AG04449 (cell line): ENCODE measurements at regions not wholly inside any gene's neighbourhood (a gene's known extent, or its start where the extent isn't known, plus 50 kb on each side); places are given as distances from the start of the nearest gene placed in this dataset.

Experiments
- CTCF ChIA-PET: fragments of 350-600 bp; formaldehyde crosslinking; extraction: SDS; loops from one replicate; lab custom pipeline; 2021; ENCODE audit warnings: antibody characterized with exemption; lab: Yijun Ruan, JAX
- POLR2A ChIA-PET: fragments of 400-600, 350-600 bp; formaldehyde crosslinking; extraction: SDS; loops from one replicate; lab custom pipeline; 2020; ENCODE audit warnings: antibody characterized with exemption, inconsistent platforms; lab: Yijun Ruan, JAX
- DNase-seq: peaks from one replicate; pipeline ENCODE4 v3.0.0-alpha.2; 2010; ENCODE audit warnings: low read depth, low spot score
- H3K4me3 ChIP-seq: 2 replicates; pipeline ENCODE4 v1.5.1; 2011; ENCODE audit warnings: low read depth, mild to moderate bottlenecking, control low read depth, low read length
- TF ChIP-seq, protein P1 (sequence below): IDR thresholded peaks from one replicate; pipeline ENCODE4 v1.5.1; 2011; ENCODE audit warnings: mild to moderate bottlenecking, moderate library complexity, low read length, control low read depth, inconsistent platforms; ENCODE audit not compliant: insufficient read depth; ENCODE audit errors: missing control alignments

DNA sequence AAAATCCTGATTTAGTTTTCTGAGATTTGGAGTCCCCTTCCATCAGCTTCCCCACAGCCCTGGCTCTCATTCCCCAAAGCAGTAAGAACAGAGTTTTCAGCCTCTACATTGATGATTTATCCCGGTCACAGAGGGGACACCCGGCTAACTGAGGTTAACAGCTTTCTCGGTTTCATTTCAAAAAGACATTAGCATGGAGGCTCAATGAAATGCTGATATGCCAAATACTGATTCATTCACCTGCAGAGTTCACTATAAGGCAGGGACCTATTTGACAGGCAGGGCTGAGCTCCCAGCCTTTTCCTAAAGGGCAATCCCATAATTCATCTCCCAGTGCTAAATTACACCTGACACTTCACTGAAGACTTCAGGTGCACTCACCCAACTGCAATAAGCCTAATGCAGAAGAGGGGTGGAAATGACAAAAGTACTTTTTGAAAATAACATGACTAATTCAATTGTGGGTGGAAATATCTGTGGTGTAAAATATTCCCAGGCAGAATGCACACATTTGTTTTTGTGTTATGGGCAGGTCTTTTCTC is 99.8 kb upstream of the PMFBP1 start:
- no peak for DNase-seq
- CTCF ChIA-PET: interaction anchor here (1.2 to 1.6 kb wide), 2 partner anchors 10 to 17 kb away, joined by 3 read pairs; no protein-coding TSS in a partner anchor
- TF ChIP-seq, protein P1, sequence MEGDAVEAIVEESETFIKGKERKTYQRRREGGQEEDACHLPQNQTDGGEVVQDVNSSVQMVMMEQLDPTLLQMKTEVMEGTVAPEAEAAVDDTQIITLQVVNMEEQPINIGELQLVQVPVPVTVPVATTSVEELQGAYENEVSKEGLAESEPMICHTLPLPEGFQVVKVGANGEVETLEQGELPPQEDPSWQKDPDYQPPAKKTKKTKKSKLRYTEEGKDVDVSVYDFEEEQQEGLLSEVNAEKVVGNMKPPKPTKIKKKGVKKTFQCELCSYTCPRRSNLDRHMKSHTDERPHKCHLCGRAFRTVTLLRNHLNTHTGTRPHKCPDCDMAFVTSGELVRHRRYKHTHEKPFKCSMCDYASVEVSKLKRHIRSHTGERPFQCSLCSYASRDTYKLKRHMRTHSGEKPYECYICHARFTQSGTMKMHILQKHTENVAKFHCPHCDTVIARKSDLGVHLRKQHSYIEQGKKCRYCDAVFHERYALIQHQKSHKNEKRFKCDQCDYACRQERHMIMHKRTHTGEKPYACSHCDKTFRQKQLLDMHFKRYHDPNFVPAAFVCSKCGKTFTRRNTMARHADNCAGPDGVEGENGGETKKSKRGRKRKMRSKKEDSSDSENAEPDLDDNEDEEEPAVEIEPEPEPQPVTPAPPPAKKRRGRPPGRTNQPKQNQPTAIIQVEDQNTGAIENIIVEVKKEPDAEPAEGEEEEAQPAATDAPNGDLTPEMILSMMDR: no peak
- POLR2A ChIA-PET: no interaction called here
- H3K4me3 ChIP-seq: no peak overlapping the region

DNA sequence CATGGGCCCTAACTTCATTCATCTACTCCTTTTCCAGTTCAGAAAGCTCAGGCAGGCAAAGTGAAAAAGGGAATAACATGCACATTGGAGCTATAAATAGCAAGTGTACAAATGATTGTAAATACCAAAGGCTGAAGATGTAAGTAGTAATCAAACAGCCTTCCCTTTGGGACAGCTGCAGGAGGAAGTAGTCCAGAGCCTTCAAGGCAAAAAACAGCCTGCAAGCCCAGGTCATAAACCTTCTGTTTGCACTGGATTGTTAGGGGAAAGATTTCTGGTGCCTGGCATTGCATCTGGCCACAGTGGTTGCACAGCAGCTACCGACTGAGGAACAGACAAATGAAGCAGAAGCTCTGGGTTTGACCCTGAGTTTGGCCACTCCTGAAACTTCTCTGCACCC is 98.6 kb upstream of the PMFBP1 start:
- CTCF ChIA-PET: interaction anchor here (0.9 kb wide), 1 partner anchor 35 kb away, joined by 3 read pairs; no protein-coding TSS in a partner anchor
- TF ChIP-seq, protein P1: no peak
- POLR2A ChIA-PET: no interaction called here
- H3K4me3 ChIP-seq: no peak overlapping the region
- no peak for DNase-seq

DNA sequence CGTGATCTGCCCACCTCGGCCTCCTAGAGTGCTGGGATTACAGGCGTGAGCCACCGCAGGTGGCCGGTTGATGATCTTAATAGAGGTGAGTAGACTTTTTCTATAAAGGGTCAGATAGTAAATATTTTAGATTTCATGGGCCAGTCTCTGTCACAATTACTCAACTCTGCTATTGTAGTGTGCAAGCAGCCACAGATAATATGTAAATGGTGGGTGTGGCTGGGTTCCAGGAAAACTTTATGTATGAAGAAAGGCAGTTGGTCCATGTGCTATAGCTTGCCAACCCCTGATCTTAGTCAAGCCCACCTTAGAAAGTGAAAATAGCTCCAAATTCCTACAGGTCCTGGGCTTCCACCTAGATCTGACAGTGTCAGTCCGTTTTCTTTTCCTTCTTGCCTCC is 94.9 kb upstream of the PMFBP1 start:
- CTCF ChIA-PET: no interaction called here

DNA sequence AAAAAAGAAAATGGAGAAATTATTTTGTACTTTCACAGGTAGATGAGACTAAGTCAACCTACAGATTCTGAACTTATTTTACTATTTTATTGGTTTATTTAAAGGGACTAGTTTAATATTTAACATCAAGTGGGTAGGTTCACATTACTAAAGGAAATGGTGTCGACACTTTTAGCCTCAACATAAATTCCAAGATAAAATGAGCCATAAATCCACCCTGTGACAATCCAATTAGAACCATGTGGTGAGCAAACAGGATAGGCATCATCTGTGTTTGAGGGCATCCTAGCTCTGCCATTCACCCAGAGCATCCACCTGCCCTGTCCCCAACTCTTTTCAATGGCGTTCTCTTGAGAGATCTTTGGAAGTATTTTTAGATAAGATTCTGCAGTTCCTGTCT is 92.8 kb upstream of the PMFBP1 start:
- ChIA-PET CTCF (interaction anchor here (0.6 to 1.0 kb wide), 2 partner anchors 19 to 23 kb away, joined by 3 read pairs; no protein-coding TSS in a partner anchor), POLR2A (no interaction called here)
- TF ChIP-seq, protein P1: no peak
- no peak overlapping the region for H3K4me3 ChIP-seq
- no peak for DNase-seq

More for the DNA sequence above, 94.9 kb upstream of the PMFBP1 start:
- DNase-seq: no peak
- no peak overlapping the region for H3K4me3 ChIP-seq
- TF ChIP-seq, protein P1: no peak
- POLR2A ChIA-PET: no interaction called here

DNA sequence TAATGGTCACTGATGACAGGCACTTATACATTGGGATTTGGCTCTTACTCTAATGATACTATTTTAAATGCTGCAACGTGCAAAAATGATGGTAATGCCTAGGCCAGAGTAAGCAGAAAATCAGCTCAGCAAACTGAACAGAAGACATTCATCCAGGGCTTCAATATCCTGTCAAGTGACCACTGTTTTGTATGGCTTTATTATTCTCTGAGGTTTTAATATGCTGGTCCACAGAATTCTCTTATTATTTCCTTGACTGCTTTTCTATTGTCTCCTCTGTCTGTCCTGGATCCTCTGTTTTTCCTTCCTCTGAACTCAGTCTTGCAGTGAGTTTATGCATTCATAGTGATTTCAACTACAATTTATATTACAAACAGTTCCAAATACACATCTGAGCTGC is 90.8 kb upstream of the PMFBP1 start:
- ChIA-PET CTCF (no interaction called here), POLR2A (no interaction called here)

DNA sequence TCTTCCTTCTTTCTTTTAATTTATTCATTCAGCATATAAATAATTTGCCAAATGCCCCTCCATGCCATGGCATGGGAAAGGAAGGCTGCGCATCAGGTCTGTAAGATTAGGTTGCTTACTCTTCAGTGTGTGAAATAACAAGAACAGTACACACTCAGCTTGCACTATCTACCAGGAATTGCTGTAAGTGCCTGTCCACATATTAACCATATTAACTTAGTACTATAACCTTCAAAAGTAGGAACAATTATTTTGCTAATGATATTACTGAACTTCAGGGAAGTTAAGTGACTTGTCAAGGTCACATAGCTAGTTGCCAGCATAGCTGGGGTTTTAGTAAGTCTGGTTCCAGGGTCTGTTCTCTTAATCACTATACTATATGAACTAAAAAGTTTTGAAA is 89.2 kb upstream of the PMFBP1 start:
- no peak for DNase-seq
- H3K4me3 ChIP-seq: no peak overlapping the region
- CTCF ChIA-PET: interaction anchor here (0.6 to 1.1 kb wide), 3 partner anchors 183 to 270 kb away, joined by 3 read pairs; no protein-coding TSS in a partner anchor
- TF ChIP-seq, protein P1: no peak
- POLR2A ChIA-PET: no interaction called here

More for the DNA sequence above, 90.8 kb upstream of the PMFBP1 start:
- no peak for DNase-seq
- TF ChIP-seq, protein P1: no peak
- no peak overlapping the region for H3K4me3 ChIP-seq
